ENCODE measurements at regions not wholly inside any gene's neighbourhood (a gene's known extent, or its start where the extent isn't known, plus 50 kb on each side); places are given as distances from the start of the nearest gene placed in this dataset.

GRCh38 chr14:106823552-106823951 lies 1297.2 kb downstream of the TMEM121 start:
- no TSS peak for BruUV-seq (replicated peaks)
- no peak for TF ChIP-seq EZH2 (IDR thresholded peaks at IDR 0.05; ENCODE audit: low read length, unreplicated experiment)
- TF ChIP-seq CTCF (conservative IDR thresholded peaks at IDR 0.05; ENCODE audit: low read depth, low read length) = no peak
- no peak for TF ChIP-seq EZH2phosphoT487 (IDR thresholded peaks at IDR 0.05; ENCODE audit: borderline replicate concordance, low read length)
- intact Hi-C loops (cut with micrococcal nuclease) = no loop called here
- no peaks in the 10 kb centered on the region for H3F3A ChIP-seq (ENCODE audit: low read length, unreplicated experiment)
- ATAC-seq = no peak
- no peak overlapping the region for H3K27ac ChIP-seq (ENCODE audit: low read length)
- H4K20me1 ChIP-seq (ENCODE audit: low read length) = no peaks in the 10 kb centered on the region
- no peak overlapping the region for H2AFZ ChIP-seq (ENCODE audit: low read length)
- no peaks in the 10 kb centered on the region for H3K4me1 ChIP-seq (ENCODE audit: insufficient read depth, low read length)
- H3K4me3 ChIP-seq (ENCODE audit: low read length) = no peak overlapping the region
- no peaks in the 10 kb centered on the region for H3K27me3 ChIP-seq (ENCODE audit: low read length)
- DNase-seq = no peak
- H3K4me2 ChIP-seq (ENCODE audit: low read length) = no peak overlapping the region
- H3K79me2 ChIP-seq (ENCODE audit: low read length) = no peaks in the 10 kb centered on the region
- CTCF ChIA-PET = no interaction called here
- POLR2A ChIA-PET (ENCODE audit: unreplicated experiment) = no interaction called here
- no peaks in the 10 kb centered on the region for H3K36me3 ChIP-seq (ENCODE audit: low read depth, low read length)
- H3K9ac ChIP-seq (ENCODE audit: low read length) = no peak overlapping the region
- H3K9me3 ChIP-seq (ENCODE audit: low read length) = no peaks in the 10 kb centered on the region
- no peaks in the 10 kb centered on the region for H3K9me2 ChIP-seq (replicated peaks; ENCODE audit: low read length)

- Histone ChIP-seq H3K36me3 (ENCODE audit: low read depth, low read length) (no peaks in the 10 kb centered on the region; the same call in 1 of the 2 replicates), H3K27me3 (ENCODE audit: low read length) (no peaks in the 10 kb centered on the region), H3K4me1 (ENCODE audit: insufficient read depth, low read length) (no peaks in the 10 kb centered on the region), H3K4me2 (ENCODE audit: low read length) (no peak overlapping the region), H4K20me1 (ENCODE audit: low read length) (no peaks in the 10 kb centered on the region), H3F3A (ENCODE audit: low read length, unreplicated experiment) (no peaks in the 10 kb centered on the region), H3K79me2 (ENCODE audit: low read length) (no peaks in the 10 kb centered on the region), H3K9me2 (replicated peaks; ENCODE audit: low read length) (no peaks in the 10 kb centered on the region), H3K9ac (ENCODE audit: low read length) (no peak overlapping the region), H3K4me3 (ENCODE audit: low read length) (no peak overlapping the region), H3K27ac (ENCODE audit: low read length) (no peak overlapping the region), H3K9me3 (ENCODE audit: low read length) (no peaks in the 10 kb centered on the region), H2AFZ (ENCODE audit: low read length) (no peak overlapping the region)
- TF ChIP-seq CTCF (conservative IDR thresholded peaks at IDR 0.05; ENCODE audit: low read depth, low read length) = no peak
- no peak for TF ChIP-seq EZH2phosphoT487 (IDR thresholded peaks at IDR 0.05; ENCODE audit: borderline replicate concordance, low read length)
- TF ChIP-seq EZH2 (IDR thresholded peaks at IDR 0.05; ENCODE audit: low read length, unreplicated experiment) = no peak
- no TSS peak for BruUV-seq (replicated peaks)
- ChIA-PET POLR2A (ENCODE audit: unreplicated experiment) (no interaction called here), CTCF (no interaction called here)
- intact Hi-C loops (cut with micrococcal nuclease) = no loop called here
- no peak for DNase-seq
- ATAC-seq = no peak
Measured at GRCh38 chr14:106826833-106827369, 1300.5 kb downstream of the TMEM121 start.

- no peak overlapping the region for H3K4me2 ChIP-seq (ENCODE audit: low read length)
- TF ChIP-seq EZH2 (IDR thresholded peaks at IDR 0.05; ENCODE audit: low read length, unreplicated experiment) (no peak), CTCF (conservative IDR thresholded peaks at IDR 0.05; ENCODE audit: low read depth, low read length) (peak; percentile 39; the same call in 1 of the 2 replicates)
- no peak for DNase-seq
- ChIA-PET CTCF (no interaction called here), POLR2A (ENCODE audit: unreplicated experiment) (no interaction called here)
- H3K27ac ChIP-seq (ENCODE audit: low read length) = no peak overlapping the region
- H3K4me3 ChIP-seq (ENCODE audit: low read length) = no peak overlapping the region
- H3F3A ChIP-seq (ENCODE audit: low read length, unreplicated experiment) = no peaks in the 10 kb centered on the region
- intact Hi-C loops (cut with micrococcal nuclease) = no loop called here
- H2AFZ ChIP-seq (ENCODE audit: low read length) = no peak overlapping the region
- no peaks in the 10 kb centered on the region for H3K4me1 ChIP-seq (ENCODE audit: insufficient read depth, low read length)
- H3K9me2 ChIP-seq (replicated peaks; ENCODE audit: low read length) = no peaks in the 10 kb centered on the region
- no peaks in the 10 kb centered on the region for H3K9me3 ChIP-seq (ENCODE audit: low read length)
- H3K27me3 ChIP-seq (ENCODE audit: low read length) = no peaks in the 10 kb centered on the region
- BruUV-seq (replicated peaks) = no TSS peak
- no peaks in the 10 kb centered on the region; the same call in 1 of the 2 replicates for H3K36me3 ChIP-seq (ENCODE audit: low read depth, low read length)
- H4K20me1 ChIP-seq (ENCODE audit: low read length) = no peaks in the 10 kb centered on the region
- no peak overlapping the region for H3K9ac ChIP-seq (ENCODE audit: low read length)
- no peaks in the 10 kb centered on the region for H3K79me2 ChIP-seq (ENCODE audit: low read length)
- ATAC-seq = no peak
Measured at GRCh38 chr14:106831322-106831720, 1304.9 kb downstream of the TMEM121 start.
